Panc1 (cell line): ENCODE measurements at regions not wholly inside any gene's neighbourhood (a gene's known extent, or its start where the extent isn't known, plus 50 kb on each side); places are given as distances from the start of the nearest gene placed in this dataset.
A peak's percentile ranks its signal among the peaks of the same experiment; 100 is the strongest.

Source experiments
- ATAC-seq: fragments of 200-7000 bp; cut with Tn5 transposase; 2 replicates; pipeline ENCODE4 v1.9.1; 2020; ENCODE audit warnings: mild to moderate bottlenecking, moderate library complexity
- BruUV-seq: library from RNA; stranded (reverse); fragments of 400-500 nt; replicated peaks from 2 replicates; lab custom pipeline; 2021; lab: Mats Ljungman, UMichigan
- CTCF ChIA-PET: fragments of 300-600 bp; sonication (Branson Sonifier 250); formaldehyde crosslinking; loops from one replicate; lab custom pipeline; 2022; ENCODE audit warnings: antibody characterized with exemption; lab: Charles Lee
- POLR2A ChIA-PET: fragments of 300-600 bp; sonication (Branson Sonifier 250); formaldehyde crosslinking; loops from one replicate; lab custom pipeline; 2022; ENCODE audit warnings: antibody characterized with exemption; lab: Charles Lee
- DNase-seq: peaks from one replicate; pipeline ENCODE4 v3.0.0-alpha.2; 2010; ENCODE audit warnings: low read depth, low spot score
- H3K27ac ChIP-seq: 2 replicates; pipeline ENCODE4 v1.5.1; 2011; ENCODE audit warnings: mild to moderate bottlenecking, low read length, inconsistent platforms
- H3K27me3 ChIP-seq: fragments of 200-500 bp; sonication (Bioruptor generic); 2 replicates; pipeline ENCODE4 v1.6.0; 2014; ENCODE audit warnings: low read length, inconsistent platforms; ENCODE audit not compliant: control insufficient read depth, insufficient read depth
- H3K36me3 ChIP-seq: fragments of 200-500 bp; sonication (Bioruptor generic); 2 replicates; pipeline ENCODE4 v1.5.1; 2014; ENCODE audit warnings: inconsistent platforms, mild to moderate bottlenecking, low read length, moderate library complexity; ENCODE audit not compliant: control insufficient read depth, insufficient read depth
- H3K4me1 ChIP-seq: 2 replicates; pipeline ENCODE4 v1.5.1; 2011; ENCODE audit warnings: inconsistent platforms, mild to moderate bottlenecking, low read length, moderate library complexity; ENCODE audit not compliant: control insufficient read depth, insufficient read depth
- H3K4me3 ChIP-seq, 2 experiments: 2 replicates each; pipeline ENCODE4 v1.5.1; 2011 to 2012; ENCODE audit warnings: low read depth in 2 of 2, low read length in 2 of 2, mild to moderate bottlenecking in 2 of 2, inconsistent platforms in 1 of 2, moderate library complexity in 1 of 2
- H3K9me3 ChIP-seq: fragments of 200-500 bp; sonication (Bioruptor generic); 2 replicates; pipeline ENCODE4 v1.5.1; 2014; ENCODE audit warnings: low read depth, mild to moderate bottlenecking, inconsistent platforms, low read length, moderate library complexity; ENCODE audit not compliant: control insufficient read depth, insufficient read depth
- POLR2AphosphoS5 ChIP-seq: IDR thresholded peaks from 2 replicates; pipeline ENCODE4 v1.6.1; 2012; ENCODE audit warnings: mild to moderate bottlenecking, low read depth, low read length, moderate library complexity
- REST ChIP-seq, 2 experiments: IDR thresholded peaks; 2 replicates each; pipeline ENCODE4 v1.6.1; 2011 to 2012; ENCODE audit warnings: low read depth in 2 of 2, control low read depth in 1 of 2, low read length in 1 of 2, mild to moderate bottlenecking in 1 of 2, moderate library complexity in 1 of 2; ENCODE audit not compliant: insufficient read depth in 1 of 2
- SIN3A ChIP-seq: IDR thresholded peaks from 2 replicates; pipeline ENCODE4 v1.6.1; 2012; ENCODE audit warnings: low read depth, mild to moderate bottlenecking, low read length, moderate library complexity, borderline replicate concordance; ENCODE audit not compliant: insufficient read depth
- TCF7L2 ChIP-seq: IDR thresholded peaks from 2 replicates; pipeline ENCODE4 v1.6.1; 2011; ENCODE audit warnings: mild to moderate bottlenecking, low read depth, low read length, inconsistent platforms
- in situ Hi-C: cut with HindIII; loops from 2 replicates; pipeline ENCODE4 v1.10.0; 2016; ENCODE audit warnings: low sequenced_read_pairs, low pct_unique_long_range_greater_than_20kb
- intact Hi-C: fragments of 100-400 bp; cut with micrococcal nuclease; formaldehyde crosslinking; loops from one replicate; pipeline ENCODE4 v1.10.0; 2022; ENCODE audit not compliant: unreplicated experiment
- TF ChIP-seq, protein P1 (sequence below): fragments of 450-650 bp; IDR thresholded peaks from 2 replicates; pipeline ENCODE4 v1.5.1; 2017; ENCODE audit warnings: mild to moderate bottlenecking

- peaks cover 12% of the 10 kb centered on the region; the same call in 1 of the 2 replicates for H3K4me1 ChIP-seq
- peak overlapping the region; percentile 37 for H3K27ac ChIP-seq
- CTCF ChIA-PET, result no interaction called here
- no TSS peak for BruUV-seq
- TF ChIP-seq, protein P1, sequence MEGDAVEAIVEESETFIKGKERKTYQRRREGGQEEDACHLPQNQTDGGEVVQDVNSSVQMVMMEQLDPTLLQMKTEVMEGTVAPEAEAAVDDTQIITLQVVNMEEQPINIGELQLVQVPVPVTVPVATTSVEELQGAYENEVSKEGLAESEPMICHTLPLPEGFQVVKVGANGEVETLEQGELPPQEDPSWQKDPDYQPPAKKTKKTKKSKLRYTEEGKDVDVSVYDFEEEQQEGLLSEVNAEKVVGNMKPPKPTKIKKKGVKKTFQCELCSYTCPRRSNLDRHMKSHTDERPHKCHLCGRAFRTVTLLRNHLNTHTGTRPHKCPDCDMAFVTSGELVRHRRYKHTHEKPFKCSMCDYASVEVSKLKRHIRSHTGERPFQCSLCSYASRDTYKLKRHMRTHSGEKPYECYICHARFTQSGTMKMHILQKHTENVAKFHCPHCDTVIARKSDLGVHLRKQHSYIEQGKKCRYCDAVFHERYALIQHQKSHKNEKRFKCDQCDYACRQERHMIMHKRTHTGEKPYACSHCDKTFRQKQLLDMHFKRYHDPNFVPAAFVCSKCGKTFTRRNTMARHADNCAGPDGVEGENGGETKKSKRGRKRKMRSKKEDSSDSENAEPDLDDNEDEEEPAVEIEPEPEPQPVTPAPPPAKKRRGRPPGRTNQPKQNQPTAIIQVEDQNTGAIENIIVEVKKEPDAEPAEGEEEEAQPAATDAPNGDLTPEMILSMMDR, result no peak; the same call in 1 of the 2 replicates
- TF ChIP-seq SIN3A (no peak), REST (IDR thresholded peaks at IDR 0.05; ENCODE audit: insufficient read depth in 1 of 2, low read depth in 2 of 2, low read length in 1 of 2) (no peak), POLR2AphosphoS5 (no peak), TCF7L2 (no peak)
- POLR2A ChIA-PET, result no interaction called here
- no peaks in the 10 kb centered on the region for H3K36me3 ChIP-seq
- in situ Hi-C loops (no loop called here), intact Hi-C loops (no loop called here)
- ATAC-seq (peak; percentile 40), DNase-seq (peak; percentile 92)
- no peaks in the 10 kb centered on the region for H3K27me3 ChIP-seq
- H3K4me3 ChIP-seq, result peak overlapping the region in 1 of 2 experiments; percentile 12; a peak in 2 of 4 replicates
- no peaks in the 10 kb centered on the region for H3K9me3 ChIP-seq
These were observed 110.4 kb upstream of the ARMC2 start for GRCh38 chr6:108737594-108738546.

GRCh38 chr6:108738684-108739416, 109.4 kb upstream of the ARMC2 start:
- intact Hi-C loops, result no loop called here
- Histone ChIP-seq H3K4me1 (peaks cover 12% of the 10 kb centered on the region; the same call in 1 of the 2 replicates), H3K27ac (no peak overlapping the region; the same call in 1 of the 2 replicates), H3K9me3 (no peaks in the 10 kb centered on the region), H3K36me3 (no peaks in the 10 kb centered on the region), H3K4me3 (peak overlapping the region in 1 of 2 experiments; percentile 12; a peak in 2 of 4 replicates), H3K27me3 (no peaks in the 10 kb centered on the region)
- POLR2A ChIA-PET, result no interaction called here
- TF ChIP-seq REST (IDR thresholded peaks at IDR 0.05; ENCODE audit: insufficient read depth in 1 of 2, low read depth in 2 of 2, low read length in 1 of 2) (no peak), POLR2AphosphoS5 (no peak), SIN3A (no peak), TCF7L2 (no peak)
- TF ChIP-seq, protein P1, result no peak
- CTCF ChIA-PET, result no interaction called here
- no peak for DNase-seq
- in situ Hi-C loops, result no loop called here
- ATAC-seq, result no peak
- BruUV-seq, result no TSS peak
